Skin epidermis (tissue), 12 donors: ENCODE measurements at regions not wholly inside any gene's neighbourhood (a gene's known extent, or its start where the extent isn't known, plus 50 kb on each side); places are given as distances from the start of the nearest gene placed in this dataset.

Experiments used
- H3K27ac ChIP-seq, 21 experiments: fragments of 200-600 bp; sonication (generic) in 11 of 21; one replicate each; pipeline ENCODE4 v1.5.0; 2020; ENCODE audit warnings: mild to moderate bottlenecking in 3 of 21, inconsistent platforms in 2 of 21, moderate library complexity in 2 of 21
- H3K4me3 ChIP-seq, 7 experiments: fragments of 200-600 bp; sonication (generic) in 2 of 7; one replicate each; pipeline ENCODE4 v1.5.0; 2020; ENCODE audit warnings: inconsistent platforms in 2 of 7, mild to moderate bottlenecking in 2 of 7, moderate library complexity in 1 of 7

DNA sequence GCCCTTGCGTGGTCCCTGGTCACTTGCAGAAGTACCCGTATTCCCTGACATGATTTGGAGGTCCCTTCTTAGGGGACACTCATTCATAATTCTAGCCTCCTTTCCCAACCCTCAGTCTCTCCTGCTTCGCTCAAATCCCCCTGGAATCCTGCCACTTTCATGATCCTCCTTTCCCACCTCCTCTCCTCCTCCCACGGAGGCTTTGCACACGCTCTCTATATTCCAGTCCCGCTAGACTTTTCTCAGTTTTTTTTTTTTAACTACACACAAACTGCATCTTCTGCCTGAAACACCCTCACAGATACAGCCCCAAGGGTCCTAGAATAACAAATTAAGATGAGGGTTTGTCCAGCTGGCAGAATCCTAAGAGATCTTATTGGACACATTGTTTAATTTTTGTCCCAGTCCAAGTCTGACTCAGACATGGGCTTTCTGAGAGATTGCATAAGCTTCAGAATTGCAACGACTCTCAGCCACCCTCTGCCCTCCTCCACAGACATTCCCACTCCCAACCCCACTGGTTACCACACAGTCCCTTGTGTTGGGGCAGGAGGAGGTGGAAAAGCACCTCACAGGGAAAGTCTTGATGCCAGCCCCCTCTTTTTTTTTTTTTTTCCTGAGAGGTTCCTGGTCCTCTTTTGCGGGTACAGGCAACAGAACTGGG, 739.5 kb upstream of the EEF2KMT start:
- H3K27ac ChIP-seq, result no peak overlapping the region
- no peak overlapping the region for H3K4me3 ChIP-seq

DNA sequence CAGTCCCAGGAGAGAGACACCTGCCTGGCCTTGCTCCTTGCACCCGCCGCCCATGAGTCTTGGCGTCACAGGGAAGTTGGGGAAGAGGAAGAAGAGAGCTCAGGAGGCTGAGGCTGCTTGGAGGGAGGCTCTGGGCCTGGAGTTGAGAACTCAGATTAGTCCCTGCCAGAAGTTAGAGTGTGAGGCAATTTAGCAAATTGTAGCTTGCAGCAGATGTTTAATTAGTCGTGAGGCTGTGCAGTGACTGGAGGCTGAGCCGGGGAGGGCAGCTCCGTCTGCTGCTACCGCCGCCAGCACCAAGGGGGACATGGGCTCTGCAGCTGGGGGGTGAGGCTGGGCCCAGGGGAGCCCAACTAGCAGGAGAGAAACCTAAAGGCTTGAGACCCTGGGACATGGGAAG, 738.3 kb upstream of the EEF2KMT start:
- Histone ChIP-seq H3K4me3 (no peak overlapping the region), H3K27ac (no peak overlapping the region)

DNA sequence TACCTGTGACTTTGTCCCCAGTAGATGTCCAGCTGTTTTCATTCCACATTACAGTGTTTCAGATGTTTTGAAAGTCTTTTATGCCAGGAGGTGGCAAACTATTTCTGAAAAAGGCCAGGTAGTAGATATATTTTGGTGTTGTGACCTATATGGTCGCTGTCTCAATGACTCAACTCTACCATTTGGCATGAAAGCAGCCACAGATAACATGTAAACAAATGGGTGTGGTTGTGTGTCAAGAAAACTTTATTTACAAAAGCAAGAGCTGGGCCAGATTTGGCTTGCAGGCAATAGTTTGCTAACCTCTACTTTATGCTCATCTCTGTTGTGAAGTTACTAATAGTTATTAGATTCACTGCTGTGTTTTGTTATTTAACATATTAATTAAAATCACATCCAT, 728.7 kb upstream of the EEF2KMT start:
- Histone ChIP-seq H3K27ac (no peak overlapping the region), H3K4me3 (no peak overlapping the region)

DNA sequence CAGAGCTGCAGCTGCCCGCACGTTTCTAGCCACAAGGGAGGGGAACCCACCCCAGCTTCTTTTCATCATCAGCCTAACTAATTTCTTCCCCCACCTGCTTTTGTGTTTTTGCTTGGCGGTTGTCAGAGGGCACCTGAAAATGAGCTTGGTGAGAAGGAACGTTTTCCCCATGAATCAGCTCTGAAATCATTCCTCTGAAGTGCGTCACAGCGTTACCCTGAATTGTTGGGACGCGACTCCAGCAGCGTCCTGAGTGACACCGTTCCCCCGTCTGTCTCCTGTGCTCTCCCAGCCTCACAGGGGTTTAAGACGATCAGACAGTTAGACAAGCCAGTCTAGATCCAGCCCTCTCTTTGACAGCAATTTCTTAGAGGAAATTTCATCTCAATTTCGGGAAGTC, 722.9 kb upstream of the EEF2KMT start:
- no peak overlapping the region for H3K27ac ChIP-seq

DNA sequence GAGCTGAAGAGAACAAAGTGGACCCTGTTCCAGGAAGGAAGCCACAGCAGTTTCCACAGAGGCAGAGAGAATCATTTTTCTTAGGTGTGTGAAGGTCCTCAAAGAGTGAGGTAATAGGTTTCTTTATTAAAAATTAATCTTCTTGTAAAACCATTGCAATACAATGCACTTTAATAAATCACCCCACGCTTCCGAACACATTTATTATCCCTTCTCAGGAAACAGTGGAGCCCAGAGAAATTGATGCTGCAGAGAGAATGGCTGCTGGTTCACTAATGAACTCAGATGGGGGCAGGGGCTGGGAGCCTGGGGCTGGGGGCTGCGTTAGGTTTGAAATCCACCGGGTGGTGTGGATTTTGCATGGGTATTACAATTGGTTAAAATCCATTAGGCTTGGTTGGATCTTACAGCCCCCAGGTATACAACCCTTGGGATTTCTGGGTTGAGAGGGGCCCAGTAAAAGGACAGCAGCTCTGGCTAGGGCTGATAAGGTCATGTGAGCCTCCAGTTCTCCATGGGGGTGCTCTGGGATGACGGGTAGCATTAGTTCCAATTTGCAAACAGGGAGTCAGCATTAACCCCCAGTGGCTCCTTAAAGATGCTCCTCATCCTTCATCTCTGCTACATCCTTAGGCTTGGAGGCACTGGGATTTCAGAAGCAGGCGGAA, 718.1 kb upstream of the EEF2KMT start:
- Histone ChIP-seq H3K4me3 (no peak overlapping the region), H3K27ac (no peak overlapping the region)

More for the DNA sequence above, 722.9 kb upstream of the EEF2KMT start:
- H3K4me3 ChIP-seq, result no peak overlapping the region

DNA sequence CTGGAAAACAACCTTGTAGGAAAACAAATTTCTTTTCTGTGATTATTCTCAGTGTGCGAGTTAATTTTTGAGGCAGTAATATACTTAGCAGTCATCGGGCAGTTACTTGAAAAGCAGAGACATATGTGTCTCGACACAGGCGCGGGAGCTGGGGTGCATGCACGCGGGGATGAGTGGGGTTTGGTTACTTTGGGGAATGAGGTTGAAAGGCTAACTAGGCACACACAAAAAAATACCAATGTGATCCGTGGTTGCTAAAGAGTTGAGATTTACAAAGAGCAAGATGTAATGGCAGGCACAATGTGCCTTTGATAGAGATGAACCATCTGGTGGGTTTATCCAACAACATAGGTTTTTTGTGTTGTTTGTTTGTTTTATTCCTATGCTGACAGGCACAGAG, 703.8 kb upstream of the EEF2KMT start:
- no peak overlapping the region for H3K4me3 ChIP-seq
- H3K27ac ChIP-seq, result no peak overlapping the region

DNA sequence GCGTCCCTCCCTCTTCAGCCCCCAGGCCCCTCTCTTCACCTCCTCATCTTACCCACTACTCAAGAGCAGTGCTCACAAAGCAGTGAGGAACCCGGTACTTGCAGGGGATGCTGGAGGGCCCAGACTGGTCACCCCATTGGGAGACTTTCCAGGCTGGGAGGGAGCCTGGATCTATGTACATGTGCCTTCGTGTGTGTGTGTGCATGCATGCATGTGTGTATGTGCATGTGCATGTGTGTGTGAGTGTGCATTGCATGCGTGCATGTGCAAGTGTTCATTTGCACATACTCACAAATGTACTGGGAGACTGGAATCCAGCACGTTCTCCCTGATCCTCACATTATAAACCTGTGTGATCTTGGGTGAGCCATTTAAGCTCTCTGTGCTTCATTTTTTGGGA, 696.0 kb upstream of the EEF2KMT start:
- Histone ChIP-seq H3K4me3 (no peak overlapping the region), H3K27ac (no peak overlapping the region)

DNA sequence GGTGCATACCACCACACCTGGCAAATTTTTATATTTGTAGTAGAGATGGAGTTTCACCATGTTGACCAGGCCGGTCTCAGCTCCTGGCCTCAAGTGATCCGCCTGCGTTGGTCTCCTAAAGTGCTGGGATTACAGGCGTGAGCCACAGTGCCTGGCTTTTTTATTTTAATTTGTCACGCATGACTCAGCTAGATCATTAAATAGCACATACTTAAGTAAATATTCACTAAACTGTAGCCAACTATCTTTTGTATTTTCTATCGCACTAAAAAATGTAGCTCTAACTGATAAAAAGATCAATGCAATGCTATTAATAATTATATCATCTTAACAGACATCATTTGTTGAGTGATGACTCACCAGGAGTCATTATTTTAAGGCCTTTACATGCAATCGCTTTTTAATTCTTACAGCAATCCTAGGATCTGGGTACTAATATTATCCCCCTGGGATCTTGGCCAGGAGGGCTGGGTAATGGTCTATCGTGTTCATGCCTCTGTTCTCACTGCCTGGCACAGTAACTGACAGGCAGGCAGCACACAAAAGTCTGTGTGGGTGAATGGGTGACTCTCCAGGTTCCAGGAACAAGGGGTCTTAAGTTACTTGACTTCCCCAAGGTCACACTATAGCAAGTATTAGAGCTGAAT, 693.5 kb upstream of the EEF2KMT start:
- H3K4me3 ChIP-seq, result no peak overlapping the region
- no peak overlapping the region for H3K27ac ChIP-seq

DNA sequence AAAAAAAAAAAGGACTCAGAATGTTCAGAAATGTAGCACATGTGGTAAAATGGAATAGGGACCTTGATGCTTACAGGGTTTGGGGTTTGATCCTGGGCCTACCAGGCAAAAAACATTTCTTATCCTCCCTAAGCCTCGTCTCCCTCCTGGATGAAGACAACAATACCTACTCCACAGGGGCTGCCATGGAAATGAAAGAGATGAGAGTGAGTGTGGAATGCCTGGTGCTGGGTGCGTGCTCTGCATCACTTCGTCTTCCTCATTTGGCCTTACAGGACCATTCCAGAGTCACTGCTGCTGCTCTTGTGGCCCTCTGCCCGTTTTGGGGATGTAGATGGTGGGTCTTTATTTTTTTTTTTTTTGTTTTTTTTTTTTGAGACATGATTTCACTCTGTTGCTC, 692.9 kb upstream of the EEF2KMT start:
- H3K4me3 ChIP-seq, result no peak overlapping the region
- H3K27ac ChIP-seq, result no peak overlapping the region

DNA sequence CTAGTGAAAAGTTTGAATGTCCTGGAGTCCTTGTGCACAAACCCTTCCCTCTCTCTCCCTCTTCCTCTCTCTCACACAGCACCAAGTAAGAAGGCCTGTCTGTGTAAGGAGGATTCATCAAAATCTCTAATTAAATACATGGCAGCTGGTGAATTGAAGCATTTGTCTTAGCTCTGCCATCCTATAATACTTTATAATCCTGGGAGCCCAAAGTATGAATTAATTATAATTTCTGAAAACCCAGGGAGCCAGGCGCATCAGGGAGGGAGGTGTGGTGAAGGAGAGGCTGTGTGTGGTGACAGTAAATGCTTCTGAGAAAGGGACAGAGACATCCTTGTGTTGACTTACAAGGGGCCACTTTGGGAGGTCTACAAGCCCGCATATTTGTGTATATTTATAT, 691.4 kb upstream of the EEF2KMT start:
- H3K4me3 ChIP-seq, result no peak overlapping the region
- no peak overlapping the region for H3K27ac ChIP-seq

DNA sequence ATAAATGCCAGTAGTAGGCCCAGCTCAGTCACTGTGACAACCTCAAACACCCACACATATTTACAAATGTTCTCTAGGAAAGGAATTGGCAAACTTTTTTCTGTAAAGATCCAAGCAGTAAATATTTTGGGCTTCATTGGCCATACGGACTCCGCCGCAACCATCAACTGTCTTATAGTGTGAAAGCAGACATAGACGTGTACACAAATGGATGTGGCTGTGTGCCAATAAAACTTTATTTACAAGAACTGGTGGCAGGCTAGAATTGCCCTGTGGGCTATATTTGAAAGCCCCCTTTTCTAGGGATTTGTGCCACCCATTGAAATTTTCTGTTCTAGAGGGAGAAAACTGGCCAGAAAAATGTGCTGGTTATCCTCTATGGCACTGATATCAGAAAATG, 683.8 kb upstream of the EEF2KMT start:
- no peak overlapping the region for H3K27ac ChIP-seq
- H3K4me3 ChIP-seq, result no peak overlapping the region

DNA sequence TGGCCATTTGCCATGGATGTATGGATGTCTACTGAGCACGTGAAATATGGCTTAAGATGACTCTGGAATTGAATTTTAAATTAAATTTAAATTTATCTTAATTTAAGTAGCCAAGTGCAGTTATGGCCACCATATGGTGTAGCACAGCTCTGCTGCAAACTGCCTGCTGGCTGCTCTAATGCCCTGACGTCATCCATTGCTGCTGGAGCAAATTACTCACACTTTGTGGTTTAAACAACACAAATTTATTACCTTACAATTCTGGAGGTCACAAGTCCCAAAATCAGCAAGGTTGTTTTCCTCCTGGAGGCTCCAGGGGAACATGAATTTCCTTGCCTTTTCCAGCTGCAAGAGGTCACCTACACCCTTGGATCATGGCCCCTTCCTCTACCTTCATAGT, 679.3 kb upstream of the EEF2KMT start:
- H3K27ac ChIP-seq, result no peak overlapping the region
- H3K4me3 ChIP-seq, result no peak overlapping the region

DNA sequence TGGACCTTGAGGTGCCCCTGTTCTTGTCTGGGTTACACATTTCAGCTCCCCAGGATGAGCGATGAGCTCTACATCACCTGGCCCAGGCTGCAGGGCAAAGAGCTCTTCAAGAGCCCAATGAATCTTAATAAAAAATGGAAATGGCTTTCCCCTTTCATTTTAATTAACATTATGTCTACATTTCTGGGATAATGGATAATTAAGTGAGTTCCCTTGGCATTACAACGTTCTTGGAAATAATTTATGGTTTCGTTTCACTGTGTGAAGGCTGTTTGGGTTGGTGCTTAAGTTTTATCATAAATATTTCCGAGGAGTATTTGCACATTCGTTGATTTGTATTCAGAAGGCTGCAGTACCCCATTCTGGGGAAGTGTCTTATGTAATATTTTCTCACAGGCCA, 678.3 kb upstream of the EEF2KMT start:
- no peak overlapping the region for H3K27ac ChIP-seq
- H3K4me3 ChIP-seq, result no peak overlapping the region

DNA sequence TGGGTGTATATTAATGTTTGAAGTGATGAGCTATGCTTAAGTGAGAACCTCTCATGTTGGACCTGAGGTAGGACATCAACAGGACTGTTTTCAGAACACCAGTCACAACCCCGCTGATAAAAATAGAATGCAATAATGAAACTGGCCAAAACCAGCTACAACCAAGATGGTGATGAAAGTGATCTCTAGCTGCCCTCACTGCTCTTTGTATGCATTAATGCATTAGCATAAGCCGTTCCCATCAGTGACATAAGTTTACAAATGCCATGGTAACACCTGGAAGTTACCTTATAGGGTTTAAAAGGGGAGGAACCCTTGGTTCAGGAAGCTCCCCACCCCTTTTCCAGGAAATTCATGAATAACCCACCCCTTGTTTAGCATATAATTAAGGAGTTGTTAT, 672.5 kb upstream of the EEF2KMT start:
- Histone ChIP-seq H3K4me3 (no peak overlapping the region), H3K27ac (no peak overlapping the region)

DNA sequence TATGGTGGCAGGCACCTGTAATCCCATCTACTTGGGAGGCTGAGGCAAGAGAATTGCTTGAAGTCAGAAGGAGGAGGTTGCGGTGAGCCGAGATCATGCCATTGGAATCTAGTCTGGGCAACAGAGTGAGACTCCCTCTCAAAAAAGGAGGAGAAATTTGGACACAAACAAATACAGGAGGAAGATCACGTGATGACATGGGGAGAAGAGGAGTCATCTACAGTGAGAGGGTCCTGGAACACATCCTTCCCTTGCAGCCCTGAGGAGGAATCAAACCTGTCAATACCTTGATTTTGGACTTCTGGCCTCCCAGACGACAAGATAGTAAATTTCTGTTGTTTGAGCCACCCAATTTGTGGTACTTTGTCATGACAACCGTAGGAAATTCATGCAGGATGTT, 671.9 kb upstream of the EEF2KMT start:
- H3K27ac ChIP-seq, result no peak overlapping the region
- H3K4me3 ChIP-seq, result no peak overlapping the region

DNA sequence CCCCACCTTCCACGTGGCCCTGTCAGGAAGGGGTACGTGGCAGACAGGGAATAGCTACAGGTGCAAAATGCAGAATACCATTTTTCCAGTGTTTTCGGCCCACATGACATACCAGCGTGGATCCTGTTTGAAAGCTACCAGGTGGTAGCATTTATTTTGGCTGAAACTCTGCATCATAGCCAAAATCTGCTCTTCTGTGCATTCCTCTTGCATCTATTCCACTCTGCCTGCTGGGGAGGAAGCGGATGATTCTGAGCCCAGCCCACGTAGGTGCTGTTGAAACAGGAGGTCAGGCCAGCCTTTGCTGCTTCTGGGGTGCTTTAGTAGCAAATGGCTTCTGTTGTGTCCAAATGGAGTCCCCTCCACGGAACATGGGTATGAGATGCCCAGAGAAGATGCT, 670.9 kb upstream of the EEF2KMT start:
- H3K27ac ChIP-seq, result no peak overlapping the region
- H3K4me3 ChIP-seq, result no peak overlapping the region

DNA sequence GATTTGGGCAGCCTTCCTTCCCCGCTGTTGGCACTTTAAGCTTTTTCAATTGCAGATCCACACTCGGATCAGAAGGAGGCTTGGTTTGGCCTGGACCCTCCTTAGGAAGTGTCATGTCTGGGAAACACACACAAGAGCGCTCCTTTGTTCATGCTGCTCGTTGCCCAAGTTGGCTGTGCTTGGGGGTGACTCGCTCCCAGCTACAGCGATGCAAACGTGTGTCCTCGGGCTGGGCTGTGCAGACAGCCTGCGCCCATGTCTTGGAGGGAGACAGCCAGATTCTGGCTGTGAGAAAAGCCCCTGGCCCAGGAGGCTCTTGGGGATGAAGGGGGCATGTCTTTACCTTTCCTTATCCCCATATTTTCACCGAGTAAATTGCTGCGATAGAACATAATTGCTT, 665.6 kb upstream of the EEF2KMT start:
- Histone ChIP-seq H3K27ac (no peak overlapping the region), H3K4me3 (no peak overlapping the region)

DNA sequence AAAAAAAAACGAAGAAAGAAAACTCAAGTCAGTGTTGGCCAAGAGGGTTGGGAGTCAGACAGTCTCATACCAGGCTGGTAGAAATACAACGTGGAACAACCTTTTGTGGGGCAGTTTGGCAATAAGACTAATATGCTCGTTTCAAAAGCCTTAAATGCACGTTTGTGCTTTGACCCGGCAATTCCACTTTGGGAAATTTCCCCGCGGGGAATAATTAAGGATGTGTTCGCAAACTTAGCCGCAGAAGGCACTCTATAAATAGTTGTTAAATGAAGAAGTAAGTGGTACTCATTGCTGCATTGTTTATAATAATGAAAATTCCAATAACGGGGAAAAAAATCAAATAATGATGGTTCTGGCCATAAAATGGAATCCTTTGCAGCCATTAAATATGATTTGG, 664.8 kb upstream of the EEF2KMT start:
- H3K27ac ChIP-seq, result no peak overlapping the region

DNA sequence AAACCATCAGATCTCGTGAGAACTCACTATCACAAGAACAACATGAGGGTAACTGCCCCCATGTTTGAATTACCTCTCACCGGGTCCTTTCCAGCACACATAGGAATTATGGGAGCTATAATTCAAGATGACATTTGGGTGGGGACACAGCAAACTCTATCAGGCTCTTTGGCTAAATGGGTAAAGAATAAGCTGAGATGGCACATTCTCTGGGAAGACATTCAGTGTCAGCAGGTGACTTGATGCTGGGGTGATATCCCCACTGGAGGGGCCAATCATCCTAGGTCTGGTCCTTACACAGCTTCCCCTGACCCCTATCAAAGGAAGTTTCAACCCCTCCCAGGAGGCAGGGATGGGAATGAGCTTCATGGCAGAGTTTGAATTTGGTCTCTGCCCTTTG, 664.0 kb upstream of the EEF2KMT start:
- no peak overlapping the region for H3K27ac ChIP-seq

More for the DNA sequence above, 664.8 kb upstream of the EEF2KMT start:
- H3K4me3 ChIP-seq, result no peak overlapping the region

DNA sequence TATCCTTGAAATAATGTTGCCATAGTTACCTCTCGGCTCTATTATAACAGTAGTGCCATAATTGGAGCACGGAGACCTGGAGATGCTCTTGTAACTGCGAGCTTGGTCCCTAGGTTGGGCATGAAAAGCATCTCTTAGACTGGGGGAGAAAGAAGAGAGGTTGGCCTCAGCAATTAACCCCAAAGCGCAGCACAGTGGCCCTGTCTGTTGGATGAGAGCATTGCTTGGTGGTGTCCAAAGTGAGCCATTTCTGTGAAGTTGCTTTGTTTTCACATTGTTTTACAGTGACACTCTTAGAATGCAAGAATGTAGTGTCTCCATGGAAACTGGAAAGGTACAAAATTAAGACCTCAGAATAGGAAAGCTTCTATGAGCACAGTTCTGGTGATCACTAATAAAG, 660.7 kb upstream of the EEF2KMT start:
- H3K27ac ChIP-seq, result no peak overlapping the region

More for the DNA sequence above, 664.0 kb upstream of the EEF2KMT start:
- no peak overlapping the region for H3K4me3 ChIP-seq

DNA sequence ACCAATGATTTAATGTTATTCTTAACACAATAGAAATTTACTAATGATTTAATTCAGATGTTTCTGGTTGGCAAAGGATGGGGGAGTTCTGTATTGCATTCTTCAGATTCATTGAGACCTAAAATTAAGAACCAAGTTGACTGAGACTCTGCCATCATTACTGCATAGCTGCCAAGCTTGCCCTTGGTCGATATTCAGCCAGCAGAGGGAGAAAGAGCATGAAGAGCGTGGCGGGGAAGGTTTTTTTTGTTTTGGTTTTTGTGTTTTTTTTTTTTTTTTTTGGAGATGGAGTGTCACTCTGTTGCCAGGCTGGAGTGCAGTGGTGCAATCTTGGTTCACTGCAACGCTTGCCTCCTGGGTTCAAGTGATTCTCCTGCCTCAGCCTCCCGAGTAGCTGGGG, 659.4 kb upstream of the EEF2KMT start:
- H3K4me3 ChIP-seq, result no peak overlapping the region
- H3K27ac ChIP-seq, result no peak overlapping the region

More for the DNA sequence above, 660.7 kb upstream of the EEF2KMT start:
- H3K4me3 ChIP-seq, result no peak overlapping the region
